OCI-LY7 (cell line): ENCODE measurements at regions not wholly inside any gene's neighbourhood (a gene's known extent, or its start where the extent isn't known, plus 50 kb on each side); places are given as distances from the start of the nearest gene placed in this dataset.
A peak's percentile ranks its signal among the peaks of the same experiment; 100 is the strongest.

ENCODE experiments used
- BruUV-seq: library from RNA; stranded (reverse); fragments of 400-500 nt; replicated peaks from 2 replicates; lab custom pipeline; 2021; lab: Mats Ljungman, UMichigan
- CTCF ChIA-PET: fragments of 300-600 bp; sonication (Branson Sonifier 250); formaldehyde crosslinking; loops from one replicate; lab custom pipeline; 2022; ENCODE audit warnings: antibody characterized with exemption; ENCODE audit not compliant: unreplicated experiment; lab: Charles Lee
- POLR2A ChIA-PET: fragments of 300-600 bp; sonication (Branson Sonifier 250); formaldehyde crosslinking; loops from one replicate; lab custom pipeline; 2022; ENCODE audit warnings: antibody characterized with exemption; lab: Charles Lee
- DNase-seq: peaks from one replicate; pipeline ENCODE4 v3.0.0-alpha.2; 2015; ENCODE audit warnings: low spot score
- H2AFZ ChIP-seq: fragments of 200-600 bp; sonication (generic), shearing (Covaris generic); 2 replicates; pipeline ENCODE4 v1.6.1; 2014; ENCODE audit warnings: mild to moderate bottlenecking, antibody characterized with exemption, low read length, moderate library complexity
- H3K27ac ChIP-seq: fragments of 200-600 bp; sonication (generic); 2 replicates; pipeline ENCODE4 v1.5.1; 2014; ENCODE audit warnings: mixed run types, low read depth, mild to moderate bottlenecking, moderate library complexity, low read length, inconsistent platforms; ENCODE audit not compliant: poor library complexity, severe bottlenecking
- H3K36me3 ChIP-seq: fragments of 200-600 bp; sonication (generic); 2 replicates; pipeline ENCODE4 v1.6.1; 2014; ENCODE audit warnings: mild to moderate bottlenecking, antibody characterized with exemption, low read length, moderate library complexity, mixed read lengths; ENCODE audit not compliant: insufficient read depth
- H3K4me1 ChIP-seq: fragments of 200-600 bp; sonication (generic); 2 replicates; pipeline ENCODE4 v1.5.1; 2014; ENCODE audit warnings: mild to moderate bottlenecking, low read length; ENCODE audit not compliant: insufficient read depth, poor library complexity, severe bottlenecking
- H3K4me2 ChIP-seq: fragments of 200-600 bp; sonication (generic); 2 replicates; pipeline ENCODE4 v1.6.1; 2014; ENCODE audit warnings: mild to moderate bottlenecking, low read length
- H3K4me3 ChIP-seq: fragments of 200-600 bp; sonication (generic); 2 replicates; pipeline ENCODE4 v1.5.1; 2014; ENCODE audit warnings: mild to moderate bottlenecking, low read depth, low read length; ENCODE audit not compliant: poor library complexity, severe bottlenecking
- H3K79me2 ChIP-seq: fragments of 200-600 bp; sonication (generic); 2 replicates; pipeline ENCODE4 v1.6.1; 2016; ENCODE audit warnings: low read depth, mild to moderate bottlenecking, low read length, moderate library complexity, mixed read lengths; ENCODE audit not compliant: insufficient read depth
- H3K9me2 ChIP-seq: fragments of 200-600 bp; sonication (generic); 2 replicates; pipeline ENCODE4 v1.6.1; 2016; ENCODE audit warnings: mild to moderate bottlenecking, low read length, mixed read lengths; ENCODE audit not compliant: insufficient read depth
- H3K9me3 ChIP-seq: fragments of 200-600 bp; sonication (generic); 2 replicates; pipeline ENCODE4 v1.6.1; 2014; ENCODE audit warnings: mild to moderate bottlenecking, mixed run types, low read length, mixed read lengths
- H4K20me1 ChIP-seq: fragments of 200-600 bp; sonication (generic); 2 replicates; pipeline ENCODE4 v1.6.1; 2014; ENCODE audit warnings: mild to moderate bottlenecking, antibody characterized with exemption, low read length, moderate library complexity, mixed read lengths; ENCODE audit not compliant: insufficient read depth
- CTCF ChIP-seq: fragments of 200-600 bp; sonication (generic); conservative IDR thresholded peaks from 2 replicates; pipeline ENCODE4 v1.5.1; 2014; ENCODE audit warnings: mild to moderate bottlenecking, antibody characterized with exemption, low read length, moderate library complexity, mixed read lengths
- EZH2phosphoT487 ChIP-seq: fragments of 200-600 bp; sonication (generic); IDR thresholded peaks from 2 replicates; pipeline ENCODE4 v1.6.1; 2018; ENCODE audit warnings: low read depth, borderline replicate concordance, mild to moderate bottlenecking, mixed run types, antibody characterized with exemption, low read length, moderate library complexity, mixed read lengths
- intact Hi-C: fragments of 100-400 bp; cut with micrococcal nuclease; formaldehyde crosslinking; loops from one replicate; pipeline ENCODE4 v1.10.0; 2022; ENCODE audit not compliant: unreplicated experiment

GRCh38 chr12:104902125-104902524 is 56.0 kb downstream of the SLC41A2 start:
- ChIA-PET POLR2A (interaction anchor here (0.6 to 1.6 kb wide), 7 partner anchors 9 to 521 kb away, joined by 3 to 6 read pairs (median 3); no protein-coding TSS in a partner anchor), CTCF (no interaction called here)
- H3K36me3 ChIP-seq = no peaks in the 10 kb centered on the region; the same call in 1 of the 2 replicates

GRCh38 chr12:104896710-104897109 is 61.4 kb downstream of the SLC41A2 start:
- peaks cover 4% of the 10 kb centered on the region; the same call in 1 of the 2 replicates for H3K9me3 ChIP-seq
- no peak overlapping the region for H3K4me3 ChIP-seq
- TF ChIP-seq EZH2phosphoT487 = no peak
- no peak for TF ChIP-seq CTCF
- no peaks in the 10 kb centered on the region for H4K20me1 ChIP-seq
- CTCF ChIA-PET = no interaction called here
- no TSS peak for BruUV-seq
- H3K9me2 ChIP-seq = no peaks in the 10 kb centered on the region
- no peak overlapping the region for H3K27ac ChIP-seq
- no peaks in the 10 kb centered on the region; the same call in 1 of the 2 replicates for H3K36me3 ChIP-seq
- H2AFZ ChIP-seq = peak overlapping the region; percentile 42; the same call in 1 of the 2 replicates
- intact Hi-C loops = no loop called here
- POLR2A ChIA-PET = interaction anchor here (1.4 kb wide), 1 partner anchor 12 kb away, joined by 7 read pairs; no protein-coding TSS in a partner anchor
- H3K4me2 ChIP-seq = peak overlapping the region; percentile 60
- H3K4me1 ChIP-seq = peaks cover 17% of the 10 kb centered on the region
- DNase-seq = peak; percentile 16
- no peaks in the 10 kb centered on the region for H3K79me2 ChIP-seq

More at GRCh38 chr12:104902125-104902524, 56.0 kb downstream of the SLC41A2 start:
- no peak overlapping the region for H2AFZ ChIP-seq
- H3K27ac ChIP-seq = no peak overlapping the region
- H3K4me3 ChIP-seq = no peak overlapping the region
- no peak for DNase-seq
- no TSS peak for BruUV-seq
- no peaks in the 10 kb centered on the region for H3K9me2 ChIP-seq
- intact Hi-C loops = no loop called here
- H3K9me3 ChIP-seq = peaks cover 4% of the 10 kb centered on the region; the same call in 1 of the 2 replicates
- peaks cover 2% of the 10 kb centered on the region for H3K4me1 ChIP-seq
- no peak overlapping the region for H3K4me2 ChIP-seq
- TF ChIP-seq CTCF (no peak), EZH2phosphoT487 (no peak)
- no peaks in the 10 kb centered on the region for H4K20me1 ChIP-seq
- no peaks in the 10 kb centered on the region for H3K79me2 ChIP-seq

- no TSS peak for BruUV-seq
- no peak for TF ChIP-seq EZH2phosphoT487
- no peak for TF ChIP-seq CTCF
- CTCF ChIA-PET = no interaction called here
- no peak for DNase-seq
- Histone ChIP-seq H3K36me3 (no peaks in the 10 kb centered on the region; the same call in 1 of the 2 replicates), H3K4me2 (peak overlapping the region; percentile 60), H3K4me1 (peaks cover 17% of the 10 kb centered on the region), H4K20me1 (no peaks in the 10 kb centered on the region), H3K27ac (no peak overlapping the region), H3K79me2 (no peaks in the 10 kb centered on the region), H2AFZ (peak overlapping the region; percentile 42; the same call in 1 of the 2 replicates), H3K4me3 (no peak overlapping the region), H3K9me2 (no peaks in the 10 kb centered on the region), H3K9me3 (peaks cover 4% of the 10 kb centered on the region; the same call in 1 of the 2 replicates)
- POLR2A ChIA-PET = interaction anchor here (0.7 to 1.4 kb wide), 2 partner anchors 11 to 144 kb away, joined by 3 to 7 read pairs; no protein-coding TSS in a partner anchor
- intact Hi-C loops = no loop called here
Observed at GRCh38 chr12:104896146-104896545, 61.9 kb downstream of the SLC41A2 start.
